Ascending aorta (tissue), 2 donors: ENCODE measurements at regions not wholly inside any gene's neighbourhood (a gene's known extent, or its start where the extent isn't known, plus 50 kb on each side); places are given as distances from the start of the nearest gene placed in this dataset.

Experiments used
- DNase-seq, 2 donors: peaks; one replicate each; pipeline ENCODE4 v3.0.0-alpha.2; 2019; ENCODE audit warnings: low spot score in 2 of 2
- H3K27ac ChIP-seq, 2 donors: fragments of 200-600 bp; sonication (generic); one replicate each; pipeline ENCODE4 v1.5.1; 2016 to 2017; ENCODE audit warnings: mild to moderate bottlenecking in 1 of 2
- H3K27me3 ChIP-seq: fragments of 200-600 bp; sonication (generic); one replicate; pipeline ENCODE4 v1.5.1; 2017
- H3K36me3 ChIP-seq, 2 donors: fragments of 200-600 bp; sonication (generic); one replicate each; pipeline ENCODE4 v1.5.1; 2016
- H3K4me1 ChIP-seq, 2 donors: fragments of 200-600 bp; sonication (generic); one replicate each; pipeline ENCODE4 v1.5.1; 2016 to 2017; ENCODE audit warnings: mild to moderate bottlenecking in 1 of 2
- H3K4me3 ChIP-seq, 2 donors: fragments of 200-600 bp; sonication (generic); one replicate each; pipeline ENCODE4 v1.5.1; 2016 to 2017; ENCODE audit warnings: mild to moderate bottlenecking in 1 of 2
- H3K9me3 ChIP-seq, 2 donors: fragments of 200-600 bp; sonication (generic); one replicate each; pipeline ENCODE4 v1.5.1; 2016
- intact Hi-C: fragments of 100-400 bp; cut with DNase I; formaldehyde crosslinking; loops from one replicate; pipeline ENCODE4 v1.15.1; 2023
- TF ChIP-seq, protein P1 (sequence below), 3 experiments: fragments of 200-600 bp in 2 of 3; fragments of 450-650 bp in 1 of 3; sonication (generic) in 2 of 3; IDR thresholded peaks; one replicate each; pipeline ENCODE4 v1.5.1; 2016 to 2019; ENCODE audit warnings: antibody characterized with exemption in 3 of 3, mild to moderate bottlenecking in 1 of 3, moderate library complexity in 1 of 3

DNA sequence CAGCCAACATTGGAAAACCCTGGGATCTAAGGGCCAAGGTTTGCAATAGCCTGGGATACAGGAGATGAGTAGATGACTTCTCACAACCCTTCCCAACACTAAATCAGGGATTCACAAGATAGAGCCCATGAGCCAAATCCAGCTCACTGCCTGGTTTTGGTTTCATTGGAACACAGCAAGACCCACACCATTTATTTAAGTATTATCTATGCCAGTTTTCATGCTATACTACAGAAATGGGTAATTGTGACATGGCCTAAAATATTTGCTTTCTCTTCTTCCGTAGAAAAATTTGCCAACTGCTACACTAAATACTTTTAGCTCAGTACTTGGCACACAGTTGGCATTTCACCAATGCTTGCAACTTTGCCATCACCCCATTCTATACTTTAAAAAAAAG is 132.0 kb upstream of the LMCD1 start:
- TF ChIP-seq, protein P1, sequence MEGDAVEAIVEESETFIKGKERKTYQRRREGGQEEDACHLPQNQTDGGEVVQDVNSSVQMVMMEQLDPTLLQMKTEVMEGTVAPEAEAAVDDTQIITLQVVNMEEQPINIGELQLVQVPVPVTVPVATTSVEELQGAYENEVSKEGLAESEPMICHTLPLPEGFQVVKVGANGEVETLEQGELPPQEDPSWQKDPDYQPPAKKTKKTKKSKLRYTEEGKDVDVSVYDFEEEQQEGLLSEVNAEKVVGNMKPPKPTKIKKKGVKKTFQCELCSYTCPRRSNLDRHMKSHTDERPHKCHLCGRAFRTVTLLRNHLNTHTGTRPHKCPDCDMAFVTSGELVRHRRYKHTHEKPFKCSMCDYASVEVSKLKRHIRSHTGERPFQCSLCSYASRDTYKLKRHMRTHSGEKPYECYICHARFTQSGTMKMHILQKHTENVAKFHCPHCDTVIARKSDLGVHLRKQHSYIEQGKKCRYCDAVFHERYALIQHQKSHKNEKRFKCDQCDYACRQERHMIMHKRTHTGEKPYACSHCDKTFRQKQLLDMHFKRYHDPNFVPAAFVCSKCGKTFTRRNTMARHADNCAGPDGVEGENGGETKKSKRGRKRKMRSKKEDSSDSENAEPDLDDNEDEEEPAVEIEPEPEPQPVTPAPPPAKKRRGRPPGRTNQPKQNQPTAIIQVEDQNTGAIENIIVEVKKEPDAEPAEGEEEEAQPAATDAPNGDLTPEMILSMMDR (IDR thresholded peaks at IDR 0.05), result no peak
- Histone ChIP-seq H3K9me3 (no peaks in the 10 kb centered on the region), H3K4me1 (peaks cover 0 to 9% of the 10 kb centered on the region in 2 donors), H3K36me3 (no peaks in the 10 kb centered on the region), H3K4me3 (no peak overlapping the region), H3K27ac (no peak overlapping the region), H3K27me3 (no peaks in the 10 kb centered on the region)
- intact Hi-C loops, result no loop called here
- DNase-seq, result no peak

DNA sequence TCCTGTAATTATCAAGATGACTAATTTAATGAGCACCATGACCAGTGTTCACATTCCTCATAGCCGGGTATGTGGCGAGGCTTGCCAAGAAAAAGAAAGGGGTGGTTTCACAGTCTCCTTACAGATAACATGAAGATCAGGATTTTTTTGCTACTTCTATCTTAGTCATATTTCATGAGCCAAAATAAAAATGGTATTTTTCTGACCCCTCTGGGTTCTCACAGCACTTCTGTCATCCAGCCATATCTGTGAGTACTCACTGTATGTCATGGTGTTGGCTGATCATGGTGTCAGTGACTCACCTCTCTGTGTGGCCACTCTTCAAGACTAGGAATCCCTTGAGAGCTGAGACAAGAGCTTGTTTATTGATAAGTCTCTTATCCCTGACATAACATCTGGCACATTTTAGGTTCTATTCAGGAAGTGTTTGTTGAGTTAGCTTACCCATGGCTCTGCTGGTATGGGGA is 130.5 kb upstream of the LMCD1 start:
- DNase-seq, result no peak

DNA sequence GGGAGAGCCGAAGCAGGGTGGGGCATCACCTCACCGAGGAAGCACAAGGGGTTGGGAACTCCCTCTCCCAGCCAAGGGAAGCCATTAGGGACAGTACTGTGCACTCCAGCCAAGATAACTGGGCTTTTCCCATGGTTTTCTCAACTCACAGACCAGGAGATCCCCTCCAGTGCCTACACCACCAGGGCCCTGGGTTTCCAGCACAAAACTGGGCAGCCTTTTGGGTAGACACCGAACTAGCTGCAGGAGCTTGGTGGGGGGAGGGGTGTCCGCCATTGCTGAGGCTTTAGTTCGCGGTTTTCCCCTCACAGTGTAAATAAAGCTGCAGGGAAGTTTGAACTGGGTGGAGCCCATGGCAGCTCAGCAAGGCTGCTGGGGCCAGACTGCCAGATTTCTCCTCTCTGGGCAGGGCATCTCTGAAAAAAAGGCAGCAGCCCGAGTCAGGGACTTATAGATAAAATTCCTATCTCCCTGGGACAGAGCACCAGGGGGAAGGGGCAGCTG is 129.6 kb upstream of the LMCD1 start:
- TF ChIP-seq, protein P1 (IDR thresholded peaks at IDR 0.05), result no peak
- intact Hi-C loops, result no loop called here

More for the DNA sequence above, 130.5 kb upstream of the LMCD1 start:
- H3K27me3 ChIP-seq, result no peaks in the 10 kb centered on the region
- H3K4me1 ChIP-seq, result peaks cover 0 to 9% of the 10 kb centered on the region in 2 donors
- H3K4me3 ChIP-seq, result no peak overlapping the region
- TF ChIP-seq, protein P1 (IDR thresholded peaks at IDR 0.05), result no peak
- no peak overlapping the region for H3K27ac ChIP-seq
- intact Hi-C loops, result no loop called here
- no peaks in the 10 kb centered on the region for H3K9me3 ChIP-seq
- no peaks in the 10 kb centered on the region for H3K36me3 ChIP-seq

DNA sequence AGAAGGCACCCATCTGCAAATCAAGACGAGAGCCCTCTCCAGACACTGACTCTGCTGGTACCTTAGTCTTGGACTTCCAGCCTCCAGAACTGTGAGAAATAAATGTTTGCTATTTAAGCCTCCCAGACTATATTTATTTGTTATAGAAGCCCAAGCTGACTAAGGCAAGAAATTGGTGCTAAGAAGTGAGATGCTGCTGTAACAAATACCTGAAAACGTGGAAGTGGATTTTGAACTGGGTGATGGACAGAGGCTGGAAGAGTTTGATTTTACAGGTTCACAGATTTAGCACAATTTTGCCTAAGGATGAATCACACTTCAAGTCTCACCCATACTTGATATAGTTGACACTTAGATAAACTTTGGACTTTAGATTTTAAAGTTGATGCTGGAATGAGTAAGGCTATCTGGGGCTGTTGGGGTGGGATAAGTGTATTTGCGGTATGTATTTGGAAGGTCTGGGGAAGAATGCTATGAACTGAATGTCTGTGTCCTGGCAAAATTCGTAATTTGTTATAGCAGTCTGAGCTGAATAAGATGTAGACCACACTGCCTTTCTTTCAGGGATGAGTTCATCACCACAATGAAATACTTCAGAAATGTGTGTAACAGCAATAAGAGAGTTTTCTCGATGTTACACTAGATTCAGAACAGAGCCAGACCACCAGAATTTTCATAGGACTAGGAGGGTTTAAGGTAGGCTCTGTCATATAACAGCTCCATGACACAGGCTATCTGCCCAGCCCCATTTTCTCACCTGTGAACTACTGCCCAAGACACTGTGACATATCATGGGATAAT is 120.5 kb upstream of the LMCD1 start:
- intact Hi-C loops, result no loop called here
- no peaks in the 10 kb centered on the region for H3K9me3 ChIP-seq
- no peak for DNase-seq
- TF ChIP-seq, protein P1 (IDR thresholded peaks at IDR 0.05), result no peak
- no peaks in the 10 kb centered on the region for H3K27me3 ChIP-seq
- H3K4me1 ChIP-seq, result no peaks in the 10 kb centered on the region
- no peak overlapping the region for H3K27ac ChIP-seq
- H3K36me3 ChIP-seq, result no peaks in the 10 kb centered on the region
- no peak overlapping the region for H3K4me3 ChIP-seq

More for the DNA sequence above, 129.6 kb upstream of the LMCD1 start:
- Histone ChIP-seq H3K4me1 (peaks cover 0 to 9% of the 10 kb centered on the region in 2 donors), H3K9me3 (no peaks in the 10 kb centered on the region), H3K27me3 (no peaks in the 10 kb centered on the region), H3K4me3 (no peak overlapping the region), H3K36me3 (no peaks in the 10 kb centered on the region), H3K27ac (no peak overlapping the region)
- DNase-seq, result no peak

DNA sequence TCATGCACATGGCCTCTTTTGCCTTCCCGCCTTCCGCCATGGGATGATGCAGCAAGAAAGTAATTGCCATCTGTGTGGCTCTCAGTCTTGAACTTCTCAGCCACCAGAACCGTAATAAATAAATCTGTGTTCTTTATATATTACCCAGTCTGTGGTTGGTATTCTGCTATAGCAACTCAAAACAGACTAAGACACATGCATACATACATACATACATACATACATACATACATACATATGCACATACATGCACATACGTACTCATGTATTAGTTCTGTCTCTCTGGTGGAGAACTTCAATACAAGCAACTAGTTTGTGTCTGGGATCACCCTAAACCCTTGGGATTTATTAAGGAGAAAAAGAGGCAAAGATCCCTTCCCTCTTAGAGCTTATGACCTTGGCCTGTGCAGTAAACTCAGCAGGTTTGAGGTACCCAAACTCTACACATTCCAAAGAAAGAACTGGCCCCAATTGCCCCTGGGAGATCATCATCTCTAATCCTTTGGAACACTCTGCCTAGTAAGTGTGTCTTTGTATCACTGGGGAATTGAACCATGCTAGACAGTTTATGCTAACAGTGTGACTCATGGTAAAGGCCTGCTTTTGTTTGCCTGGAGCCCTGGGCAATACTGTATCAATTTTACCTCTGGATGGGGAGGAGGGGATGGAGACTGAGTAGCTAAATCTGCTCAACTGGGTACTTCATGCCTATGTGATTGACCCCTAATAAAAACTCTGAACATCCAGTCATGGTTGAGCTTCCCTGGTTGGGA is 115.6 kb upstream of the LMCD1 start:
- TF ChIP-seq, protein P1 (IDR thresholded peaks at IDR 0.05), result no peak
- Histone ChIP-seq H3K36me3 (no peaks in the 10 kb centered on the region), H3K9me3 (no peaks in the 10 kb centered on the region), H3K27me3 (no peaks in the 10 kb centered on the region), H3K4me3 (no peak overlapping the region), H3K4me1 (no peaks in the 10 kb centered on the region), H3K27ac (no peak overlapping the region)
- DNase-seq, result no peak
- intact Hi-C loops, result no loop called here
